ENCODE measurements at regions not wholly inside any gene's neighbourhood (a gene's known extent, or its start where the extent isn't known, plus 50 kb on each side); places are given as distances from the start of the nearest gene placed in this dataset.
"Not testable (repeated sequence)": the region's sequence is repeated elsewhere in the genome, so short reads cannot be mapped to it uniquely, and the experiment has no call there.

DNA sequence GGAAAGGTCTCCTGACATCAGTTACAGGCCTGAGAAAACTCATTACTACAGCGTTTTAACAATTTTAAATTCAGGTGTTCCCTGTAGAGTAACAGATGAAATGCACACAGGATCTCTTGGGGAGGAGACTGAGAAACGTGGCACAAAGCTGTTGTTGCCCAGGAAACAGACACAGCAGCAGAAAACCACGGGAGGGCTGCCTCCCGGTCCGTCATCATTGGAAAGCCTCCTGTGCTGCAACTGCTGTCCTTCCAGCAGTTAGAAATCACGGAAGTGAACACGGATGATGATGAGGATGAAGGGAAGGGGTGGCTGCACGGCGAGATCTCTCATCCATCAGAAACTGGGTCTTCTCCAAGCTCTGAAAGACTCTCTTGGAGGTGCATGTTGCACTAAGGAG is 94.6 kb upstream of the RNF32 start:
- DNase-seq: no peak

DNA sequence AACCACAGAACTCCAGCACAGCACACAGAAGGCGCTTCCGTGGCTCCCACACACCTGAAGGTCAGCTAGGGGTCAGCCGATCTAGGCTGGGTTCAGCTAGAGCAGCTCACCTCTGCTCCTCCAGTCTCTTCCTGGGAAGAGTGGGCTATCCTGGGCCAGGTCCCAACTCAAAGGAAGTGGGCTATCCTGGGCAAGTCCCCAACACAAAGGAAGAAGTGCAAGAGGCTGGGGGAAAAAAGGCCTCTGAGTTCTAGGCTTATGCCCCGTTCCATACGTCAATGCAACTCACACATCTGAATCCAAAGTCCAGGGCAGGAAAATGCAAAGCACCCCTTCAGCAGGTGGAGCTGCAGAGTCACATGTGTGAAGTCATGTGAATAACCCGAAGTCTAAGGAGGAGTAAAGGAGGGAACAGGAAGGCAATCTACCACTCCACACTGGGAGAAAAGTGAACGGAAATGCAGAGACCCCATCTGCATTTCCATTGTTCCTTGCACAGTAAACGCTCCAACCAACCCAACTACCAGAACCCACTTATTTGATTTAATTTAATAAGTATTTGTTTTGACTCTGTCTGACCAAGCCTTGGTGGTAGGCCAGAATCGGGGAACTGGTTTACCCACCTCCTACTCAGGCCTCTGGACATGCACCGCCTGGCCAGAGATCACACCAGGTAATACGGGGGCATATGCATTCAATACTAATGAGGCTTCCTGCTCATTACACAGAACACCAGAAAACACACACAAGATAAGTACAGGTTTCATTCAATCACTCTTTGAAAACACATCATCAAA is 95.5 kb upstream of the RNF32 start:
- DNase-seq: no peak

DNA sequence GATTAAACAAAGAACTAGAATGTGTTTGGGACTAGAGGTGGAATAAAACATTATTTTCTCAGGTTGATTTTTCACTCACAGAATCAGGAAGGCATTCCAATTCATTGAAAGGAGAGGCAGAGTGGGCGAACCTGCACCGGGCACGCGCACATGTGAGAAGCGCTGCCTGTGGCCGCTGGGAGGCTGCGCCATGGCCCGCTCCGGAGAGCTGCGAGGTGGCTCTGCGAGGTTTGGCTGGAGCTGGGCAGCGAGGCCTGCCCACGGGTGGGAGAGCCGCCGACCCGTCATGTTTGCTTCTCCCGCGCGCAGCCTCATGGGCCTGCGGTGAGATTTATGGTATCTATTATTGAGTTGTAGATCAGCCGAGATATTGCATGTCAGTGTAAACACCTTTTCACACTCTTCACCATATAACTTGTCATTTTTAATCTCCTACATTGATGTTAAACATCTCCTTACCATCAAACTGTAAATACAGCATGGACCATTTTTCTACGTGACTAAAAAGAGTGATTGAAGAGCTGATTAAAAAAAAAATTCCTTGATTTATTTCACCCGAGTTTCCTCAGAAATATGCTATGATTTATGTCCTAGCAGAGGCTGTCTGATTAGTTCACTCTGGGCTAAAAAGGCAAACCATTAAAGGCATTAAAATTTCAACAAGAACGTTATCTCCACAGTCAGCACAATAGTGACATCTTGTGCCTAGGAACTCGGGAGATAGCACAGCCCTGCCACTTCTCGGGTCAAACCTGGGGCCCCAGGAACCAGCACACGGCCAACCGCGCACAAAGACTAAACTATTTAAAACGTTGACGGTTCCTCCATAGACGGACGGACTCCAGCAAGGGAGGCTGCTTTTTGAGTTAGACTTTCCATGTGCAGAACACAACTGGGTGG is 96.6 kb upstream of the RNF32 start:
- no peak for DNase-seq

DNA sequence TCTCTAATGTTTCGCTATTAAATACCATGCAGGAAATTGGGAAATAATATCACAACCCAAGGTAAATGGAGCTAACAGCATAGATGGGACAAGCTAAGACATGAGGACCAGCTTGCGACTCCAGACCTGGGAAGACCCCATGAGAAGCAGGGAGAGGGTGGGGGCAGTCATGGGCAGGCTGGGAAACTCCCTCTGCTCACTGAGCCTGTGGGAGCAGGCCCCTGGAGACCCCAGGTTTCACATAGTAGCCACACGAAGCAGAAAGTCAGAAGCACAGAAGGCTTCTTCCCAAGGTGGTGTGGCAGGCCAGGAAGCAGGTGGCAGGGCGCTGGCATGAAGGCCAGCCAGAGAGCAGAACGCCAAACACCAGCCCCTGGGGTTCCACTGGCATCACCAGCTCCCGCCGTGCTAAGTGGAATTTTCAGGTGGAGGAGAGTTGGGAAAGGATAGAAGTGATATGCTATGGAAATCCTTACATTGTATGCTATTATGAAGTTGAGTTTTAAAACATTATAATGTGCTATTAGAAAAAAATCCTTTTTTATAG is 99.9 kb upstream of the RNF32 start:
- no peak for DNase-seq

DNA sequence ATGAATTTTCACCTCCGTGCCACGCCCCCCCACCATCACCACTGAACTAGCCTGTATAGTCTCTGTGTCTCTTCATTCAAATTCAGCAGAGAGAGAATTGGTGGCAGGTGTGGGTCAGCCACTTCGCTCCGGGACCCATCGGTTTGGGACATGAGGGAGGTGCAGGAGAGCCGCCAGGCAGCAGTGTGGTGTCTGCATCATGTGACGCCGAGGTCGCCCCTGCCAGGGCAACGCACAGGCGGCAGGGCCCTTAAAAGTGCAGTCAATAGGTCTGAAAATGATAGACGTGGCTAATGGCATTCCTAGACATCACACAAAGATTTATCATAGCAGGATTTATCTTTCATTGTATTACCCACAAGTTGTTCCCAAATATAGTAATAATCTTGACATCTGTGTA is 100.6 kb upstream of the RNF32 start:
- no peak for DNase-seq

DNA sequence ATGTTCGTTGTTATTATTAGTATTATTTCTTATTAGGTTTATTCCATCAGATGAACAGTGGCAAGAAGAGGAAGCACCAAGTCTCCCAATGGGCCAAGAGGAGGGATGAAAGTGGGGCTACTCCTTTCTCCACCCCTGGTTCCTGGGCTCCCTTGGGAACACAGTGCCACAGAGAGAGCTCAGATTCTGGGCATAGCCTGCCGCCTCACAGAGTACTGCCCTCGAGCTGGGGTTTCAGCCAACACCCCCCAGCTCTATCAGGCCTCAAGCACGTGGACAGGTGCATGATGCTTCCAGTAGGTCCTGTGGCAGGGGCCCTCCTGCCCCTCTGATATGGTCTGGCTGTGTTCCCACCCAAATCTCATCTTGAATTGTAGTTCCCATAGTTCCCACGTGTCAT is 103.6 kb upstream of the RNF32 start:
- no peak for DNase-seq

DNA sequence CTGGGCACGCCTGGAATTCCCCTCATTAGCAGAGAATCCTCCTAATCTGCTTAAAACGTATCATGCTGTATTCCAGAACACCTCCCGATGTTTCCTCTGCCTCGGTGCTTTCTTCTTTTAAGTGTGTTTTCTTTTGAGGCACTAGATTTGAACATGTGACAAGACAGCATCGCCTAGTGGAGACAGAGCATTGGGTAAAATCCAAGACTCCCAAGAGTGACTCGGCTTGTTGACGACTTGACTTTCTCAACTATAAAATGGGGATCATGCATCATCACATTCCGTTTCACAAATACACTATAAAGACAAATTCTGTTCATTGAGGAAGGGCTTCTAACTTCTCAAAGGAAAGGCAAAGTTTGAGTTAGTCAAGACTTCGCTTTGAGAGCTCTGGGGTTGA is 105.6 kb upstream of the RNF32 start:
- DNase-seq: no peak

DNA sequence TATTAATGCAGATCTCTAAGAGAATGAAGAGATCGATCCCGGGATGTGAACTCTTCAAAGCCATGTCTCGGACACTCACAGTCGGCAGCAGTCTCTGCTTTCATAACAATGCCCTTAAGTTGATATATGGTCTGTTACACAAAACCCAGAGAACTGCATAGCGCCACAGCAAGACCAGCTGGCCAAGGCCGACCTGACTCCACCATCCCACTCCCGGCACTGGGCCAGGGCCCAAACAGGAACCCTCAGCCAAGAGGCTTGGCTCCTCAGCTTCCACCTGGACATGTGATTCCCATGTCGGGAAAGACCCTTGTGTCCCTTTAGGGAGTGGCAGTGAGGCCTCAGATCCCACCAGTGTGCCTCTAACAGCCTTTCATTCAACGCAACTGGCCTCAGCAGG is 106.6 kb upstream of the RNF32 start:
- DNase-seq: no peak

DNA sequence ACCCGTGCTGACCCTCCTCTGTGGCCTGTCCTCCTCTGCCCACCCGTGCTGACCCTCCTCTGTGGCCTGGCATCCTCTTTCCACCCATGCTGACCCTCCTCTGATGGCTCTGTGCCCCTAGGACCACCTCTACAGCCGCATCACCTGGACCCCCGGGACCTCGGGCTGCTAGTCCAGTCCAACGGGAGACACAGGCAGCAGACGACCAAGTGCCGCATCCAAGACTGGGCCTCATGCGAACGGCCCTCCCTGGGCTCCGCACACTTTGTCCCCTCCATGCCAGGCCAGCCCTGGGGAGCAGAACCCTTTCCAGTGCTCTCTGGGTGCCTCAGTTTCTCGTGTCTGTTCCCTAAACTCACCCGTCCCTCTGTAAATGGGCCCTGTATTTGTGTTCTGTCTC is 107.2 kb upstream of the RNF32 start:
- DNase-seq: no peak

DNA sequence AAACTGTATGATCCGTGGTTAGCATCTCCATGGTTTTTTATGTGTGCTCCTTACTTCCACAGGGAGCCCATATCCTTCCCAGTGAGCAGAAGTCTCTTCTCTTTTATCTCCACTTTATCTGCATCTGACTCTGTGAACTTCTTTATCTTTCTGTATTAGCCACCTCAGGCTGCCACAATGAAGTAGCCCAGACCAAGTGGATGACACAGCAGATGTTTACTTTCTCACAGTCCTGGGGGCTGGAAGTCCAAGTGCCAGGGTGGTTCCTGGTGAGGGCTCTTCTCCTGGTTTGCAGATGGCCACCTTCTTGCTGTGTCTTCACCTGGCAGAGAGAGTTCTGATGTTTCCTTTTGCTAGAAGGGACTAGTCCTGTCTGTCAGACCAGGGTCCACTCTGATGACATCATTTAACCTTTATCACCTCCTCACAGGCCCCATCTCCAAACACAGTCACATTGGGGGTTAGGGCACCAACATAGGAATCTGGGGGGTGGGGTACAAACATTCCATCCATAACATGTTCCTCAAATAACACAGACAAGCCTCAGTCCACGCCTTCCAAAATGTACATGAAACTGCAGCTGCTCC is 108.5 kb upstream of the RNF32 start:
- DNase-seq: no peak

DNA sequence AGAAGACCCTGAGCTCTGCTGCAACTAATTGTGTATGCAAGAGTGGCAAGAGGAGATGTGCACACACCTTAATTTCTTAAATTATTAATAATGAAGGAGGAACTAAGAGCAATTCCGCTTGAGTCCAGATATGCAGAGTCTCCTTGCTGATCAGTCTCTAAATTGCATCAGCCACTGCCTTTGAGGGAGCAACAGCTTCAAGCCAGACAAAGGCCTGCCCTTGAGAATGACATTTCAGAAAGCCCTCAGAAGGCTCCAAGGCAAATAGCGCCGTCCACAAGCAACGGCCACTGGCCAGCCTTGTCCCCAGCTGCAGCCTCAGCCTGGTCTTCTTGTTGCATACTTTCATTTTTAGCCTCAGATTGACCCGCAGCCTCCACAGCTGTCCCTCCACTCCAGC is 110.6 kb upstream of the RNF32 start:
- no peak for DNase-seq

DNA sequence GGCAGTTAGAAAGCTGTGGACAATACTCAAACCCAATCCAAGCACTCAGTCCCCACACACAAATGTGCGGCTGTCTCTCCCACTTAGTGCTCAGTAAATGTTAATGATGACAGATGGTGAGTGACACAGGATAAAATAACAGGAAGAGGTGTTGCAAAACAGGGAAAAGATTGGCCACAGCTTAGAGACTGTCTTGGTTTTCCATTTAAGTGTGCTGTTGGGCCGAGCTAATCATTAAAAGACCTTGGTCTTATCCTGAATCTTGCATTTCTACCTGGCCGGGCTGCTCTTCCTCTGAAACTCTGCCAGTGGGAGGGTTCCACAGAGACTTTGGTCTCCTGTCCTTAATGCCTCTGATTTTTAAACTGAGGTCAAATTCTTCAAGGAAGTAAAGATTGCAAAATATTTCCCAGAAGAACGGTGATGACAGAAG is 113.1 kb upstream of the RNF32 start:
- DNase-seq: no peak

DNA sequence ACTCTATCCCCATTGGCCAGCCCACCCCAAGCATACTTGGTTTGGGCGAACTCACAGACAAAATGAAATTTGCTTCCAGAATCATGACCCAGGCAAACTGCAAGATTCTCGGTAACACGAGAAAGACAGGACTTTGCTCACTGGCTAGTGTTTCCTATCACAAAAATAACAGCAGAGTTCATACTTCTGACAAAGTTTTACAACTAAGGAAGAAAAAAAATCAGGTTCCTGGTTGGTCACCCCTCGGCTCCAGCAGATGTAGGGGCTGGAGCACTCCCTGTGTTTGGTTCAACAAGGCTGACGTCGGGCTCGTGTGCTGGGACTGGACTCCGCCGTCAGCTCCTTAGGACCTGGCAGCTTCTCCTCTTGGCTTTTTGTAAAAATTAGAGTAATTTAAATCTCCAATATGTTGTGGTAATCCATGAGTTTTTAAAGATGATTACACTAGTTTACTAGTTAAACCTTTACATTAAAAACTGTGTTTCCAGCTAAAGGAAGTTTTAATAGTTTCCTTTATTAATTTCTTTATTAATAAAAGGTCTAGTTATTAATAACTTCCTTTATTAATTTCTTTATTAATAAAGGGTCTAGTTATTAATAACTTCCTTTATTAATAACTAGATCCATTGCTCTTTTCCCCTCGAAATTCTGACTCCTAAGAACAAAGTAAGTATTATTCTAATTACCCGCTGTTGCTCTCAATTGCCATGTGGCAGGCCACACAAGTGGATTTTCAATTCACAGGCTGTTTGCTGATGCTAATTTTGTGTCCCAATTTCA is 115.6 kb upstream of the RNF32 start:
- DNase-seq: no peak

DNA sequence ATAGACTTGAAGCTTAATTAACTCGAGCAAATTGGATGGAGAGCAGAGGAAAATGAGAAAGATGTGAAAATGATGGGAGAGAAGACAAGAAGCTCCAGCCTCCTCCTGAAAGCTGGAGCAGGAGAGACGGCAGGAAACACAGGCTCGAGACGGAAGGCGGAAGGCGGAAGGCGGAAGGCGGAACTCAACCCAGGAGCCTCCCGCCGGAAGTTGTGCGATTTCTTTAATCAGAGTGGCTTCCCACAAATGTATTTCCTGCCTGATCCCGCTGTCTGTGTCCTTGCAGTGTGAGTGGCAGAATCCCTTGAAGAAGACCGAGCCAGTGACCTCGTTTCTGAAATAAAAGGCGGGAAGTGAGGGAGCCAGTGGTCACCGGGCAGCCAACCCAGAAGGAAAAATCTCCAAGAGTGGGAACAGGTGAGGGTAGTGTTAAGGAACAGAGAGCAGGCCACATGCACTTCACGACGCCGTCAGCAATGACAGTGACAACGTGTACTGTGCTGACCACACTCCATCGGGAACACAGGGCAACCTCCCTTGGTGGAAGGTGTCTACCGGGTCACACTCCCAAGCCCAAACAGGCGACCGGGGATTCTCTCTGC is 117.0 kb upstream of the RNF32 start:
- DNase-seq: no peak

DNA sequence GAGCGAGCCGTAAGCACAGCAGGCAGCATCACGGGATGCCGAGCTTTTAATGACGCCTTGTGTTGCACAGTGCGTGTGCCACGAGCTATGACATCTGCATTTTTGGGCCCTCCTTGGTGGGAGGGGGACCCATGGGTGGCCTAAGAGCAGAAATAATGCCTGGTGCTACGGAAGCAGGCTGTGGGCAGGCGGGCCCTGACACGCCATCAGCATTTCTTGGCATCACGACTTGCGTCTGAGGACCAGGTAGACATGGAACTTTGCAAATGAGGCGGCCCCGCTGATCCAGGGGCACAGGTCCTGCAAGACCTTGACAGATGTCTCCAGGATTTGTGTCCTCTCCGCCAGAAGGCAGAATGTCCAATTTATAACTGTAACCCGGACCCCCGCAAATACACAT is 117.8 kb upstream of the RNF32 start:
- DNase-seq: no peak

DNA sequence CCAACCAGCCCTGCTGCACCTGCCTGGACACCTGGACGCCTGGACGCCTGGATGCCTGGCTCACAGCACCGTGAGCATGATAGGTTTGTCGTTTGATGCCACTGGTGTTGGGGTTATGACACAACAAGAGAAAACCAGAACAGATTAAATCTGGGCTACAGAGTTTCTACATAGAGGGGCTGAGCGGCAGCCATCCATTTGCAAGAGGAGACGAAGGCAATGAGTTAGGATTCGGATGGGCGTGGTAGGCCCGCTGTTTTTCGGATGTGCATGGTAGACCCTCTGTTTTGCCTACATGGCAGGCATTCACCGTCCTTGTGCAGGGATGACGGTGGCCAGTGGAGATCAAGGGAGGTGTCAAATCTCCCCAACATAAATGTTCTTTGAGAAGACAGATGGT is 121.5 kb upstream of the RNF32 start:
- no peak for DNase-seq

DNA sequence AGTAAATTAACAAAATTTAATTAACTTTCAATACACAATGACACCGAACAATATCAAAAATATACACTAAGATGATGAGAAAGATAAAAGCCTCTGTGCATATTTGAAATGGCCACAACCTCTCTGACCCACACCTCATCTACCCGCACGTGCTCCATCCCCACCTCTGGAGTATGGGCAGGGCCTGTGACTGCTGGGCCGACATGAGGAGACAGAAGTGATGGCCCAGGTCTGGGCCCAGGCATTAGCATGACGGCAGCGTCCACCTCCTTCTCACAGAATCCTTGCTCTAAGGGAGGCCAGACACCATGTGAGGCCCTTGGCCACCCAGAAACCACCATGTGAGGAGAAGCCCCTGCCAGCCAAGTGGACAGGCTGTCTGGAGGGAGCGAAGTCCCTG is 122.1 kb upstream of the RNF32 start:
- DNase-seq: no peak

DNA sequence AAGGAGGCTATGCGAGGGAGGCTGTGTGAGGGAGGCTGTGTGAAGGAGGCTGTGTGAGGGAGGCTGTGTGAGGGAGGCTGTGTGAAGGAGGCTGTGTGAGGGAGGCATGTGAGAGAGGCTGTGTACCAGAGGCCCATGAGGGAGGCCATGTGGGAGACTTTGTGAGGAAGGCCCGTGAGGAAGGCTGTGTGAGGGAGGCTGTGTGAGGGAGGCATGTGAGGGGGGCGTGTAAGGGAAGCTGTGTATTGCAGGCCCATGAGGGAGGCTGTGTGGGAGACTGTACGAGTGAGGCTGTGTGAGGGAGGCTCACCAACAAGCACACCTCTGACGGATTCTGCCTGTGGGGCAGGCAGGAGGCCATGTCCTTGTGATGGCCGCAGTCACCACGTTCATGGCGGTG is 122.7 kb upstream of the RNF32 start:
- not testable (repeated sequence) for DNase-seq

DNA sequence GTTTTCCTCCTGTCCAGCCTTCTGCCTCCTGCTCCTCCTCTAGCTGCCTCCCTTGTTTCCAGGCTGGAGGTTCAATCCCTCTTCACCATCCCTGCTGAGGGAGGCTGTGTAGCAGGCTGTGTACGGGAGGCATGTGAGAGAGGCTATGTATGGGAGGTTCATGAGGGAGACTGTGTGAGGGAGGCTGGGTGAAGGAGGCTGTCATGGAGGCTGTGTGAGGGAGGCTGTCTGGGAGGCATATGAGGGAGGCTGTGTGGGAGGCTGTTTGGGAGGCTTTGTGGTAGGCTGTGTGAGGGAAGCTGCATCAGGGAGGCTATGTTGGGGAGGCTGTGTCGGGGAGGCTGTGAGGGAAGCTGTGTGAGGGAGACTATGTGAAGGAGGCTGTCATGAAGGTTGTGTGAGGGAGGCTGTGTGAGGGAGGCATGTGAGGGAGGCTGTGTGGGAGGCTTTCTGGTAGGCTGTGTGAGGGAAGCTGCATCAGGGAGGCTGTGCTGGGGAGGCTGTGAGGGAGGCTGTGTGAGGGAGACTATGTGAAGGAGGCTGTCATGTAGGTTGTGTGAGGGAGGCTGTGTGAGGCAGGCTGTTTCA is 123.7 kb upstream of the RNF32 start:
- no peak for DNase-seq

DNA sequence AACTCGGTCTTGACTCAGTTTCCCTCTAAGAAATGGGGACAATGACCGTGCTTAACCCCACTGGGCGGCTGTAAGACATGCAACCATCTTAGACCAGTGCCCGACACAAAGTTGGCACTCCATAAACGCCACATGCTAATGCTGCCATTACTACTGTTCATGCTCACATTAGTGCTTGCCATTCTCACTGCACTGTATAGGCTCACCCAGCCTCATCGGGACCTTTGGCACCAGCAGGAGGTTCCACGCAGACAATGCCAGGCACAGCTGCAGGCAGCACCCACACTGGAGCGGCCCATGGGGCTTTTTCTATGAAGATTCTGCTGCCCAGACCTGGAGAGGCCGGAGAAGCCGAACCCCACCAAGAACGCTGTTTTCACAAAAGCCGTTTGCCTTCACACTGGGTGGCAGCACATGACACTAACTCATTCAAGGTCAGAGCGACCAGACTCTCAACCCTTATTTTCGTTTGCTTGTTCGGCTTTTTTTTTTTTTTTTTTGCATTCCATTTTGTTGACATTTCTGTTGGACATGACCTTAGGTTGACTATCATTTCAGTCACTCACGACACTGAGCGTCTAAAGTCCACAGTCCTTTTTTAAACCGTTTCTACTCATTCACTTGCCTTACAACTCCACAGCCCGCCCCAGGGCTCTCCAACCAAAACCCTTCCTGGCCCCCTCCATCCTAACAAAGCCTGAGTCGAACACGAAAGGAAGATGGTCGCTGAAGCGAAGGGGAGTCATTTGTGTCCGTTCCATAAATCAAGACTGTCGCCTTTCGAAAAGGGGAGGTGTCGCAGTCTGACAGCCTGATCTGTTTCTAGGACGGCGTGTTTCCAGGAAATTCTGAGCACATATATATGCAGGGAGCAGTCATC is 124.4 kb upstream of the RNF32 start:
- no peak for DNase-seq

DNA sequence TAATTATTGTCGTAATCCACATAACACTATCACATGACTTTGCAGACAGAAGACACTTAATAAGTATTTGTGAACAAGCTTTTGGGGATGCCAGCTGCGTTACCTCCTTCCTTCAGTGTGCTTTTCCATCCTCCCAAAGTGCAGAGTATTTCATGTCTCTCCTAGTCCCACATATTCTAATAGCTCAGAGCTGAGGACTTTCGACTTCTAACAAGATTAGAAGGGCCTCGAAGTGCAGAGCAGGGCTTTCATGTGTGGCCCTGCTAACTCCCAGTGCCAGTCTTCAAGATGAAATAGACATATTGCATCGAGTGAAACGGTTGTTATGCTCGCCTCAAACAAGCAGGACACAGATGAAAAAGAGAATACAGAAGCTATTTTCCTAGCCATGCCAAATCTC is 125.7 kb upstream of the RNF32 start:
- no peak for DNase-seq

Data from right forelimb (tissue), 1 donor.